B cell (primary cell): ENCODE measurements at regions not wholly inside any gene's neighbourhood (a gene's known extent, or its start where the extent isn't known, plus 50 kb on each side); places are given as distances from the start of the nearest gene placed in this dataset.

Source experiments
- ATAC-seq: fragments of 200-7000 bp; cut with Tn5 transposase; one replicate; pipeline ENCODE4 v1.10.0; 2021; ENCODE audit warnings: low read depth, mild to moderate bottlenecking, moderate number of reproducible peaks, moderate library complexity
- CTCF ChIA-PET: fragments of 350-600 bp; sonication (Branson Sonifier 250); formaldehyde crosslinking; loops from one replicate; lab custom pipeline; 2021; ENCODE audit warnings: antibody characterized with exemption, inconsistent platforms; lab: Charles Lee
- POLR2A ChIA-PET: fragments of 350-600 bp; sonication (Branson Sonifier 250); formaldehyde crosslinking; loops from one replicate; lab custom pipeline; 2021; ENCODE audit warnings: antibody characterized with exemption; lab: Charles Lee
- DNase-seq: peaks from one replicate; pipeline ENCODE4 v3.0.0; 2013
- H2AFZ ChIP-seq: 2 replicates; pipeline ENCODE4 v1.6.1; 2012; ENCODE audit warnings: mild to moderate bottlenecking, low read depth, low read length; ENCODE audit not compliant: insufficient read depth, poor library complexity, severe bottlenecking
- H3K27ac ChIP-seq, 2 donors: 1 replicate in 1 of 2; 2 replicates in 1 of 2; pipeline ENCODE4 v1.5.1; 2012 to 2013; ENCODE audit warnings: low read length in 2 of 2, mild to moderate bottlenecking in 2 of 2, moderate library complexity in 1 of 2
- H3K27me3 ChIP-seq, 4 experiments: fragments of 200-600 bp in 1 of 4; sonication (generic) in 1 of 4; replicated peaks in 1 of 4; 1 replicate in 2 of 4; 2 replicates in 2 of 4; pipeline versions ENCODE4 v1.6.1 to v1.7.0; 2013 to 2016; ENCODE audit warnings: low read length in 3 of 4, mild to moderate bottlenecking in 2 of 4, mixed read lengths in 1 of 4, moderate library complexity in 1 of 4; ENCODE audit not compliant: insufficient read depth in 4 of 4, control insufficient read depth in 3 of 4; ENCODE audit errors: control extremely low read depth in 1 of 4
- H3K36me3 ChIP-seq, 2 experiments: replicated peaks in 1 of 2; 1 replicate in 1 of 2; 2 replicates in 1 of 2; pipeline versions ENCODE4 v1.6.1 to v1.7.1; 2013; ENCODE audit warnings: low read length in 1 of 2; ENCODE audit not compliant: insufficient read depth in 2 of 2, control insufficient read depth in 1 of 2; ENCODE audit errors: control extremely low read depth in 1 of 2, extremely low read depth in 1 of 2
- H3K4me1 ChIP-seq, 2 donors: fragments of 200-600 bp in 1 of 2; sonication (generic) in 1 of 2; 1 replicate in 1 of 2; 2 replicates in 1 of 2; pipeline versions ENCODE4 v1.5.1 to v1.6.1; 2013 to 2017; ENCODE audit warnings: low read length in 2 of 2; ENCODE audit not compliant: control insufficient read depth in 2 of 2, insufficient read depth in 2 of 2
- H3K4me2 ChIP-seq: replicated peaks from 2 replicates; pipeline ENCODE3; 2012; ENCODE audit warnings: mild to moderate bottlenecking, low read depth, low read length; ENCODE audit not compliant: poor library complexity, severe bottlenecking
- H3K4me3 ChIP-seq, 5 experiments: fragments of 200-600 bp in 1 of 5; sonication (generic) in 1 of 5; 1 replicate in 3 of 5; 2 replicates in 2 of 5; pipeline versions ENCODE4 v1.5.1 to v1.7.0; 2011 to 2016; ENCODE audit warnings: low read length in 4 of 5, mild to moderate bottlenecking in 4 of 5, low read depth in 2 of 5, control low read depth in 1 of 5, moderate library complexity in 1 of 5; ENCODE audit not compliant: insufficient read depth in 1 of 5; ENCODE audit errors: control extremely low read depth in 1 of 5, extremely low read depth in 1 of 5
- H3K79me2 ChIP-seq: fragments of 200-600 bp; sonication (generic); one replicate; pipeline ENCODE4 v1.6.0; 2016; ENCODE audit warnings: low read length; ENCODE audit not compliant: control insufficient read depth, insufficient read depth
- H3K9ac ChIP-seq: fragments of 200-600 bp; sonication (generic); 2 replicates; pipeline ENCODE4 v1.6.1; 2017; ENCODE audit warnings: mild to moderate bottlenecking, low read length, moderate library complexity
- H3K9me3 ChIP-seq, 3 donors: one replicate each; pipeline versions ENCODE4 v1.6.1 to v1.7.1; 2013; ENCODE audit warnings: low read length in 2 of 3; ENCODE audit not compliant: control insufficient read depth in 2 of 3, insufficient read depth in 1 of 3; ENCODE audit errors: control extremely low read depth in 1 of 3
- H4K20me1 ChIP-seq: 2 replicates; pipeline ENCODE4 v1.6.0; 2012; ENCODE audit warnings: mild to moderate bottlenecking, low read length; ENCODE audit not compliant: insufficient read depth, control insufficient read depth, poor library complexity, severe bottlenecking
- H3K27ac Mint-ChIP-seq: one replicate; pipeline ENCODE4 v1.8.0; 2021; ENCODE audit warnings: mixed read lengths
- H3K27me3 Mint-ChIP-seq: one replicate; pipeline ENCODE4 v1.8.0; 2021; ENCODE audit warnings: mixed read lengths
- H3K4me1 Mint-ChIP-seq: one replicate; pipeline ENCODE4 v1.8.0; 2021; ENCODE audit warnings: mixed read lengths
- H3K4me3 Mint-ChIP-seq: one replicate; pipeline ENCODE4 v1.8.0; 2021; ENCODE audit warnings: mixed read lengths
- H3K9me3 Mint-ChIP-seq: one replicate; pipeline ENCODE4 v1.8.0; 2022; ENCODE audit warnings: mixed read lengths; ENCODE audit not compliant: insufficient read depth
- EZH2 ChIP-seq: IDR thresholded peaks from 2 replicates; pipeline ENCODE4 v1.6.1; 2012; ENCODE audit warnings: borderline replicate concordance, low read depth, mild to moderate bottlenecking, moderate library complexity, low read length; ENCODE audit not compliant: insufficient read depth, poor library complexity, severe bottlenecking
- WGBS: methylation state at CpG from one replicate; pipeline ENCODE4 v1.1.5; 2013; ENCODE audit warnings: missing lambda C conversion rate; ENCODE audit not compliant: insufficient coverage; 5-methylcytosine and 5-hydroxymethylcytosine counted together
- intact Hi-C: fragments of 100-400 bp; cut with micrococcal nuclease; formaldehyde crosslinking; loops from one replicate; pipeline ENCODE4 v1.10.0; 2022
- TF ChIP-seq, protein P1 (sequence below): fragments of 200-600 bp; IDR thresholded peaks from one replicate; pipeline ENCODE4 v1.8.0; 2022; ENCODE audit warnings: antibody characterized with exemption, mild to moderate bottlenecking

DNA sequence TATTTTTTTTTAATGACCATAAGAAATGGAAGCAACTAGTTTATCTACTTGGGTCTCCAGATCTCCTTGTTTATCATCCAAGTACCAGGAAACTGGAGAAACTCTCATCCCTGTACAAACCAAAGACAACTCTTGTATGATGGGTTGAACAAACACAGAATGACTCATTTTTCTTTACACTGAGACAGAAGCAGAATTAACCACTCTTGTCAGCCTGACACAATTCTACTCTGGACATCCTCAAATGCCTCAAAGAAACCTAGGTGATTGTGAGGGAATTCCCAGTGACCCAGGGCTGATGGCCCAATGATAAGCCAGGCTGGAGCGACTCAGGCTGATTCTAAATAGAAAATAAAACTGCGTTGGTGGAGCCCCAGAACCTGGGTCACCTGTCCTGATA lies 151.5 kb downstream of the ZNF737 start:
- Histone ChIP-seq H3K9me3 (peaks cover 0 to 3% (median 3%) of the 10 kb centered on the region in 3 donors), H3K4me1 (no peaks in the 10 kb centered on the region), H2AFZ (no peak overlapping the region), H4K20me1 (no peaks in the 10 kb centered on the region), H3K4me2 (no peak overlapping the region), H3K79me2 (no peaks in the 10 kb centered on the region), H3K9ac (no peak overlapping the region), H3K36me3 (peaks cover 5% of the 10 kb centered on the region in 2 experiments), H3K27ac (no peak overlapping the region), H3K27me3 (no peaks in the 10 kb centered on the region), H3K4me3 (no peak overlapping the region)
- no peaks in the 10 kb centered on the region for H3K4me1 Mint-ChIP-seq
- no peak overlapping the region for H3K4me3 Mint-ChIP-seq
- WGBS, result no CpG with 5 or more reads among the region's 2 CpGs
- ATAC-seq (no peak), DNase-seq (no peak)
- TF ChIP-seq EZH2, result no peak
- TF ChIP-seq, protein P1, sequence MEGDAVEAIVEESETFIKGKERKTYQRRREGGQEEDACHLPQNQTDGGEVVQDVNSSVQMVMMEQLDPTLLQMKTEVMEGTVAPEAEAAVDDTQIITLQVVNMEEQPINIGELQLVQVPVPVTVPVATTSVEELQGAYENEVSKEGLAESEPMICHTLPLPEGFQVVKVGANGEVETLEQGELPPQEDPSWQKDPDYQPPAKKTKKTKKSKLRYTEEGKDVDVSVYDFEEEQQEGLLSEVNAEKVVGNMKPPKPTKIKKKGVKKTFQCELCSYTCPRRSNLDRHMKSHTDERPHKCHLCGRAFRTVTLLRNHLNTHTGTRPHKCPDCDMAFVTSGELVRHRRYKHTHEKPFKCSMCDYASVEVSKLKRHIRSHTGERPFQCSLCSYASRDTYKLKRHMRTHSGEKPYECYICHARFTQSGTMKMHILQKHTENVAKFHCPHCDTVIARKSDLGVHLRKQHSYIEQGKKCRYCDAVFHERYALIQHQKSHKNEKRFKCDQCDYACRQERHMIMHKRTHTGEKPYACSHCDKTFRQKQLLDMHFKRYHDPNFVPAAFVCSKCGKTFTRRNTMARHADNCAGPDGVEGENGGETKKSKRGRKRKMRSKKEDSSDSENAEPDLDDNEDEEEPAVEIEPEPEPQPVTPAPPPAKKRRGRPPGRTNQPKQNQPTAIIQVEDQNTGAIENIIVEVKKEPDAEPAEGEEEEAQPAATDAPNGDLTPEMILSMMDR, result no peak
- H3K9me3 Mint-ChIP-seq, result peaks cover 2% of the 10 kb centered on the region
- POLR2A ChIA-PET, result no interaction called here
- CTCF ChIA-PET, result no interaction called here
- no peak overlapping the region for H3K27ac Mint-ChIP-seq
- H3K27me3 Mint-ChIP-seq, result no peaks in the 10 kb centered on the region
- intact Hi-C loops, result no loop called here

DNA sequence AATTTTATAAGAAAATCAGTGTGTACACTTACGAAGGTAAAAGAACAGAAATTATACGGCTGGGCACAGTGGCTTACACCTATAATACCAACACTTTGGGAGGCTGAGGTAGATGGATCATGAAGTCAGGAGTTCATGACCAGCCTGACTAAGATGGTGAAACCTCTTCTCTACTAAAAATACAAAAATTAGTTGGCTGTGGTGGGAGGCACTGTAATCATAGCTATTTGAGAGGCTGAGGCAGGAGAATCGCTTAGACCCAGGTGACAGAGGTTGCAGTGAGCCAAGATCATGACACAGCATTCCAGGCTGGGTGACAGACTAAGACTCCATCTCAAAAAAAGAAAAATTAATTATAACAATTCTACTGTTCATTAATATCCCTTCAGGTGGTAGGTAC lies 151.9 kb downstream of the ZNF737 start:
- Mint-ChIP-seq H3K9me3 (peaks cover 2% of the 10 kb centered on the region), H3K4me3 (no peak overlapping the region), H3K27ac (no peak overlapping the region), H3K27me3 (no peaks in the 10 kb centered on the region), H3K4me1 (no peaks in the 10 kb centered on the region)
- Histone ChIP-seq H4K20me1 (no peaks in the 10 kb centered on the region), H3K79me2 (no peaks in the 10 kb centered on the region), H3K9ac (no peak overlapping the region), H3K27me3 (no peaks in the 10 kb centered on the region), H3K36me3 (peaks cover 5 to 6% of the 10 kb centered on the region in 2 experiments), H3K4me2 (no peak overlapping the region), H3K4me3 (no peak overlapping the region), H2AFZ (no peak overlapping the region), H3K4me1 (no peaks in the 10 kb centered on the region), H3K27ac (no peak overlapping the region), H3K9me3 (peaks cover 0 to 3% (median 3%) of the 10 kb centered on the region in 3 donors)
- intact Hi-C loops, result no loop called here
- no CpG with 5 or more reads among the region's 3 CpGs for WGBS
- ChIA-PET POLR2A (no interaction called here), CTCF (no interaction called here)
- ATAC-seq (no peak), DNase-seq (no peak)
- TF ChIP-seq, protein P1, result no peak
- TF ChIP-seq EZH2, result no peak
